IPS-11a (cell line): ENCODE measurements at regions not wholly inside any gene's neighbourhood (a gene's known extent, or its start where the extent isn't known, plus 50 kb on each side); places are given as distances from the start of the nearest gene placed in this dataset.

Experiments used
- H3K4me3 ChIP-seq: one replicate; pipeline ENCODE4 v1.5.1; 2013; ENCODE audit warnings: low read depth, low read length, control low read depth

GRCh38 chr14:104383996-104384775 lies 195.4 kb upstream of the C14orf180 start:
- H3K4me3 ChIP-seq, result no peak overlapping the region

DNA sequence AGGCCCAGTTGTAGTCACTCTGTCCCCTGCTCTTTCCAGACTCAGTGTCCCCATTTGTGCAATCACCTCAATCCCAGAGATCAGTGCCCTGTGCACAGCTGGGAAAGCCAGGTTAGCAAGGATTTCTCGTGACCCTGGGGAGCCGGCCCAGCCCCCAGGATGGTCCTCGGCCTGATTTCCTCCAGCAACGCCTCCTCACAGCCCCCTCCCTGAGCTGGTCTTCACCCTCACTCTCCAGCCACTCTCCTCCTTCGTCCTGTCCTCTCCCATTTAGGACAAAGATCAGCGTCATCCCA lies 194.8 kb upstream of the C14orf180 start:
- no peak overlapping the region for H3K4me3 ChIP-seq

DNA sequence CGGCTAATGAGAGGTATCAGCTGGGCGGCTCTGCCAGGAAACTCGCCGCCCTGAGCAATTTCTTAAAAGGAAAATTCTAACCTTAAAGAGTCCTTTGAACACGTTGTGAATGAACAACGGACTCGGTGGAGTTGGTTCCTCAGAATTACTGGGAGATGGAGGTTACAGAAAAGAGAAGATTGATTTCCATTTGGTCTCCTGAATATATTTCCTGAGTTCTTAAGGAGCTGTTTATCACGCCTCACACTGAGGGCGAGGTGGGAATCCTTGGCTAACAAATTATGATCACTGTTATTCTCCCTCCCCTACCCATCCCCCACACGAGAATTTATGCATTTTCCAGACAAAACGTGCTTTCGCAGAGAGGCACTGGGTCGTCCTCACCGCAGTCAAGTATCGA lies 194.5 kb upstream of the C14orf180 start:
- no peak overlapping the region for H3K4me3 ChIP-seq

DNA sequence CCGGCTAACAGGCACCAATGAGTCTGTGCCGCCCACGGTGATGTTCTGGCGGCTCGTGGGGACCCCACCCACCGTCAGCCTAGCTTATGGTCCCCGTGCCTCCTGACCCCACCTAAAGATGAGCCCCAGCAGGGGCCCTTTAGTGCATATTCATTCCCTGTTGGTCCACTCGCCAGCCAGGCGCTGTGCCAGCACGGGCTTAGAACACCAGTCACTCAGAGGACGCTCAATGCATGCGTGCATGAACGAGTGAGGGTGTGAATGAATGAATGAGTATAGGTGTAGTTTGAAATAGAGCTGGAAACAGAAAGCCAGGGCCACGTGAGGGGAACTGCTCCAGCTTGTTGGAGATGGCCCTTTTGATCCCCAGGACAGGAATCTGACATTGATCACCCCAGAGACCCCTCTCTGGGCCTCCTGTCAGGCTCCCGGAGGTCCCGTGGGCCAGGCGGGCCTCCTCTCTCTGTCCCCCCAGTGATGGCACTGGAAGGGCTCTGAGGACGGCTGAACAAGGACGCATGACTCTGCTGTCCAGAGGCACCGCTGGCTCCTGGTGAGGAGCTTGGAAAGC lies 193.9 kb upstream of the C14orf180 start:
- no peak overlapping the region for H3K4me3 ChIP-seq

GRCh38 chr14:104386151-104386841 lies 193.3 kb upstream of the C14orf180 start:
- H3K4me3 ChIP-seq, result no peak overlapping the region

GRCh38 chr14:104387022-104388010 lies 192.2 kb upstream of the C14orf180 start:
- no peak overlapping the region for H3K4me3 ChIP-seq

- H3K4me3 ChIP-seq, result no peak overlapping the region
These were observed 191.5 kb upstream of the C14orf180 start for GRCh38 chr14:104388011-104388521.

DNA sequence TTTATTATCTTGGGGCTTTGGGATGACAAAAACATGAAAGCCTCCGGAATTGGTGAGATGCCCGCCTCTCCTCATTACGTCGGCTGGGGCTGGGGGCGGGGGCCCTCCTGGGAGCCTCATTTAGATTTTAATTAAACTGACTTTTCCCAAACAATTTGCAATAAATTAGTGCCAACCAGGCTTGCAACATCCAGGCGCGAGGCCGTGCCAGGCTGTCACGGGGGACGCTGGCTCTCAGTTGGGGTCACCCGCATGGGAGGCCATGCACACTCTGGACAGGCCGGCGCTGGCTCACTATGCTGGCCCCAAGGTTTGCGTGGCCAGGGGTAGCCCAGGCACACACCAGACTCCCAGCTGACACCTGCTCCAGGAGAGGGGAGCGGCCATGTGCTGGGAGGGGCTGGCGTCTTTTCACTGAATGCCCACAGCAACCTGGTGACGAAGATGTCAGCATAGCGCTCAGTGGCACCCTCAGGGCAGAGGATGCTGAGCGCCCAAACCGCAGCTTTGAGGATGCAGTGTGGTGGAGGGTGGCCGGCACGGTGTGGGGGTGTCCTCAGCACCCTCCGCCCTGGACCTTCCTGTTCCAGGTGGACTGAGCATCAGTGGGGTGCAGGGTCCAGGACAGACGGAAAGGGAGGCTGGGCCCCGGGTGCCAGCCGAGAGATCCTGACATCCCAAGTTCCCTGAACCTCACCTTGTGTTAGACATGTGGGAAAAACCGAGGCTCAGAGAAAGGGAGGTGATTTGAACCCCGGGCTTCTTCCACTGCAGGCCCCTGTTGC lies 190.8 kb upstream of the C14orf180 start:
- no peak overlapping the region for H3K4me3 ChIP-seq

- H3K4me3 ChIP-seq, result no peak overlapping the region
These were observed 190.0 kb upstream of the C14orf180 start for GRCh38 chr14:104389326-104390220.

DNA sequence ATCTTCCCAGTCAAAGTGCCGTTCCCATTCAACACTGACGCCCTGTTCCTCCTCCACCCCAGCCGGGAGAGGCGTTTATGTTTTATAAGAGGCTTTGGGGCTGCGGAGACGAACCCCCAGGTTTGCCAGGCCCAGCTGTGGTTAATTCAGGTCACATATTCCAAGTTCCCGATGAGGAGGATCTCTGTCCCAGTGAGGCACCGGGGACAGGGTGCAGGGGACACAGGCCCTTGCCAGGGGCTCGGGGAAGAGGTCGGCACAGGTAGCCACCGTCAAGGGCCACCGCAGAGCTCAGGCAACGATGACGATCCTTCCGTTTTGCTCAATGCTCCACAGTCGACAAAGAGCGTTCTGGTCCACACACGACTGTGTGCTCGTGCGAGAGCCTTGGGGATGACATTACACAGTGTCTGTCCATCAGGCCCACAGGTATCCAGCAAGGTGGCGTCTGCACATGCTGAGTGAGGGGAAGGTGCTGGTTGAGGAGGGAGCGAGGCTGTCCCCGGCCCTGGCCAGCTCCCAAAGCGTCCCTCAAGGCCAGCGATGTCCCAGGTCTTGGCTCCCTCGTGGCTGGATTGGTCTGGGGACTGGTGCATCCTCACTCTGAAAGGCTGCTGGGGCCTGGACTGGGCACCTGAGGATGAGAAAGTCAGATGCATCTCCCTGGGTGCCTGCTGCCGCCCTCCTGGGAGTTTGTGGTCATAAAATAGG lies 189.2 kb upstream of the C14orf180 start:
- H3K4me3 ChIP-seq, result no peak overlapping the region

- H3K4me3 ChIP-seq, result no peak overlapping the region
These were observed 188.3 kb upstream of the C14orf180 start for GRCh38 chr14:104390941-104391901.

DNA sequence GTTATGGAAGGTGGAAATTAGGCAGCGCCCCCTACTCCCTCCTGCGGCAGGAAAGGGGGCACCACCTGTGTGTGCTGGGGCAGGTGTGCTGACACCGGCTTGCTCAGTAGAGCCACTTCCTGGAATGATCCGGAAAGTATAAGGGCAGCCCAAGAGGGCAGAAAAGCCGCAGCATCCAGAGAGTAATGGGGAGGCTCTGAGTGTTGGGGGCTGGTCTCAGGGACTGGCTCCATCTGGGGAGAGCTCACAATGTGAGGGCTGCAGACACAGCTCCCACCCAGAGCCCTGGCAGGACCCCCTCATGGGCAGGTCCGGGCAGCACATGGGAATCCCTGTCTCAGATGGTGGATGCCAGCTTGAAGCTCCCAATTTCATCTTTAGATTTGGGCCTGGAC lies 187.6 kb upstream of the C14orf180 start:
- no peak overlapping the region for H3K4me3 ChIP-seq

GRCh38 chr14:104392396-104393198 lies 187.0 kb upstream of the C14orf180 start:
- H3K4me3 ChIP-seq, result no peak overlapping the region

DNA sequence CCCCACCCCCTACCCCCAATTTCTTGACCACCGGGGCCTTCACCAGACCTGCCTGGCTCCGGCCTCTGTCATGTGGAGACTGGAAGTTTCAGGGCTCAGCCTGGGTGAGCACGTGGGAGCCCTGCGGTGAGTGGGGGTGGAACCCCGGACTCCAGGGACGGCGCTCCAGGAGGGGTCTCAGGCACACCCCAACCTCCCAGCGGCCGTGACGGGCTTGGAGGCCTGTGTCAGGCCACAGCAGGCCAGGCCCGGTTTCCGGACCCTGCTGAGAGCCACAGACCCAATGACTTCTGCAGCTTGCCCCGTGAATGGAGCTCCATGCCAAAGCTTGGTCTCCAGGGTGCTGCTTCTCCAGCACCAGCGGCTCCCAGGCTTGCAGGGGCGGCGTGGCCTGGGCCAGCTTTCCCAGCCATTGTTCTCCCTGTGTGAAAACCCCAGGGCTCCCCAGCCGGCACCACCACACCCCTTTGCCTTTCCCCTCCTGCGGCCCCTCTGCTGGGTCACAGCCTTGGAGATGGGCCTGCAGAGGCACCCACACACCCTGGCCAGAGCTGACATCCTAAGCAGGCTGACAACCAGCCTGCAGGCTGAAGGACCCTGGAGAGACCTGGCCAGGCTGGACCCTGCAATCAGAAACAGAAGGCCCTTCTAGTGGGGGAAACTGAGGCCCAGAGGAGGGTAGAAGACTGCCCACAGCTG lies 186.2 kb upstream of the C14orf180 start:
- H3K4me3 ChIP-seq, result no peak overlapping the region

- H3K4me3 ChIP-seq, result no peak overlapping the region
These were observed 185.6 kb upstream of the C14orf180 start for GRCh38 chr14:104393898-104394381.

DNA sequence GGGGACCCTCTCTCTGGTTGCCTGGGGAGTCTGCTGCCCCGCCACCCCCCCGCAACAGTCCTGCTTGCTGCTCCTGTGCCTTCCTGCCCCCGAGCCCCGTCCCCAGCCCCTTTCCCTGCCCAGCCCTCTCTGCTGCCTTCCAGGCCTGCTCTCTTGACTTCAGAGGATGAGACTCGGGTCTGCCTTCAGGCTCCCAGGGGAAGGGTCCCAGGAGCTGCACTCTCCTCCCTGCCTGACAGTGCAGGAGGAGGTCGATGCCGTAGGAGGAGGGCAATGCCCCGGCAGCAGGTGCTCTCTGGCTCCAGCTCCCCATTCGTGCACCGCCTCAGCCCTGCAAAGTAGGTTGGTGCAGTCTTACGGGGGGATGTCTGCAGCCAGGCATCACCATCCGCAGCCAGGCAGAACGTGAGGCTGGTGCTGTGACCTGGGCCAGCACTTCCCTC lies 185.1 kb upstream of the C14orf180 start:
- H3K4me3 ChIP-seq, result no peak overlapping the region
